CD14-positive monocyte (primary cell): ENCODE measurements at regions not wholly inside any gene's neighbourhood (a gene's known extent, or its start where the extent isn't known, plus 50 kb on each side); places are given as distances from the start of the nearest gene placed in this dataset.

ENCODE experiments used
- DNase-seq, 3 donors: peaks; one replicate each; pipeline ENCODE4 v3.0.0-alpha.2; 2011 to 2022
- H2AFZ ChIP-seq: 2 replicates; pipeline ENCODE4 v1.6.0; 2012; ENCODE audit warnings: mild to moderate bottlenecking, low read depth, low read length, inconsistent platforms; ENCODE audit not compliant: insufficient read depth, poor library complexity, severe bottlenecking
- H3K27ac ChIP-seq, 2 donors: 1 replicate in 1 of 2; 2 replicates in 1 of 2; pipeline ENCODE4 v1.5.1; 2012 to 2013; ENCODE audit warnings: low read length in 2 of 2, control low read depth in 1 of 2, inconsistent platforms in 1 of 2, low read depth in 1 of 2, mild to moderate bottlenecking in 1 of 2
- H3K27me3 ChIP-seq, 2 donors: one replicate each; pipeline versions ENCODE4 v1.6.0 to v1.6.1; 2011 to 2013; ENCODE audit warnings: low read length in 2 of 2; ENCODE audit not compliant: control insufficient read depth in 2 of 2, insufficient read depth in 2 of 2
- H3K36me3 ChIP-seq, 2 donors: replicated peaks in 1 of 2; 1 replicate in 1 of 2; 2 replicates in 1 of 2; pipeline versions ENCODE4 v1.5.1 to v1.6.1; 2012 to 2013; ENCODE audit warnings: low read length in 2 of 2, control low read depth in 1 of 2, inconsistent platforms in 1 of 2, mild to moderate bottlenecking in 1 of 2; ENCODE audit not compliant: insufficient read depth in 2 of 2, control insufficient read depth in 1 of 2
- H3K4me1 ChIP-seq, 2 donors: 1 replicate in 1 of 2; 2 replicates in 1 of 2; pipeline versions ENCODE4 v1.5.1 to v1.6.1; 2012 to 2013; ENCODE audit warnings: low read length in 2 of 2, control low read depth in 1 of 2, inconsistent platforms in 1 of 2, mild to moderate bottlenecking in 1 of 2, moderate library complexity in 1 of 2; ENCODE audit not compliant: insufficient read depth in 2 of 2, control insufficient read depth in 1 of 2
- H3K4me2 ChIP-seq: replicated peaks from 2 replicates; pipeline ENCODE3; 2012; ENCODE audit warnings: low read length, moderate library complexity, mild to moderate bottlenecking; ENCODE audit not compliant: poor library complexity, severe bottlenecking; ENCODE audit errors: extremely low read depth
- H3K4me3 ChIP-seq, 3 experiments: fragments of 200-600 bp in 1 of 3; sonication (generic) in 1 of 3; replicated peaks in 1 of 3; 1 replicate in 2 of 3; 2 replicates in 1 of 3; pipeline ENCODE4 v1.5.1; 2011 to 2013; ENCODE audit warnings: low read length in 3 of 3, mild to moderate bottlenecking in 3 of 3, control low read depth in 2 of 3, low read depth in 2 of 3, inconsistent platforms in 1 of 3, moderate library complexity in 1 of 3
- H3K79me2 ChIP-seq: 2 replicates; pipeline ENCODE4 v1.6.0; 2012; ENCODE audit warnings: mild to moderate bottlenecking, control low read depth, inconsistent platforms, low read length, moderate library complexity; ENCODE audit not compliant: insufficient read depth
- H3K9ac ChIP-seq: 2 replicates; pipeline ENCODE4 v1.6.0; 2017; ENCODE audit warnings: low read length, mild to moderate bottlenecking; ENCODE audit not compliant: insufficient read depth, poor library complexity, severe bottlenecking
- H3K9me3 ChIP-seq, 2 donors: replicated peaks in 1 of 2; 1 replicate in 1 of 2; 2 replicates in 1 of 2; pipeline versions ENCODE4 v1.5.1 to v1.6.1; 2012 to 2013; ENCODE audit warnings: low read length in 2 of 2, control low read depth in 1 of 2; ENCODE audit not compliant: control insufficient read depth in 1 of 2, insufficient read depth in 1 of 2
- H4K20me1 ChIP-seq: 2 replicates; pipeline ENCODE4 v1.6.0; 2012; ENCODE audit warnings: mild to moderate bottlenecking, low read length, control low read depth, moderate library complexity; ENCODE audit not compliant: insufficient read depth
- H3K27ac Mint-ChIP-seq, 7 donors: one replicate each; pipeline ENCODE4 v1.8.0; 2020; ENCODE audit warnings: mild to moderate bottlenecking in 7 of 7, mixed read lengths in 7 of 7, moderate library complexity in 6 of 7, inconsistent platforms in 2 of 7
- H3K27me3 Mint-ChIP-seq, 3 donors: one replicate each; pipeline ENCODE4 v1.8.0; 2021 to 2022; ENCODE audit warnings: low read depth in 3 of 3, mild to moderate bottlenecking in 3 of 3, mixed read lengths in 3 of 3, moderate library complexity in 3 of 3, inconsistent platforms in 1 of 3
- H3K36me3 Mint-ChIP-seq, 2 donors: one replicate each; pipeline ENCODE4 v1.8.0; 2020; ENCODE audit warnings: mixed read lengths in 2 of 2, inconsistent platforms in 1 of 2, mild to moderate bottlenecking in 1 of 2
- H3K4me1 Mint-ChIP-seq: one replicate; pipeline ENCODE4 v1.8.0; 2020; ENCODE audit warnings: mild to moderate bottlenecking, mixed read lengths
- H3K4me3 Mint-ChIP-seq, 2 donors: one replicate each; pipeline ENCODE4 v1.8.0; 2020; ENCODE audit warnings: mild to moderate bottlenecking in 2 of 2, mixed read lengths in 2 of 2, moderate library complexity in 1 of 2
- H3K9me3 Mint-ChIP-seq, 7 donors: one replicate each; pipeline ENCODE4 v1.8.0; 2020 to 2022; ENCODE audit warnings: mixed read lengths in 7 of 7, mild to moderate bottlenecking in 6 of 7, moderate library complexity in 6 of 7, inconsistent platforms in 2 of 7
- CTCF ChIP-seq: fragments of 200-600 bp; IDR thresholded peaks from one replicate; pipeline ENCODE4 v1.8.0; 2022; ENCODE audit warnings: antibody characterized with exemption, mild to moderate bottlenecking
- WGBS: methylation state at CpG from one replicate; pipeline ENCODE4 v1.1.5; 2013; ENCODE audit warnings: missing lambda C conversion rate; ENCODE audit not compliant: insufficient coverage; 5-methylcytosine and 5-hydroxymethylcytosine counted together
- intact Hi-C, 2 donors: fragments of 100-400 bp; cut with micrococcal nuclease; formaldehyde crosslinking; loops; one replicate each; pipeline versions ENCODE4 v1.15.0 to v1.15.1; 2023

DNA sequence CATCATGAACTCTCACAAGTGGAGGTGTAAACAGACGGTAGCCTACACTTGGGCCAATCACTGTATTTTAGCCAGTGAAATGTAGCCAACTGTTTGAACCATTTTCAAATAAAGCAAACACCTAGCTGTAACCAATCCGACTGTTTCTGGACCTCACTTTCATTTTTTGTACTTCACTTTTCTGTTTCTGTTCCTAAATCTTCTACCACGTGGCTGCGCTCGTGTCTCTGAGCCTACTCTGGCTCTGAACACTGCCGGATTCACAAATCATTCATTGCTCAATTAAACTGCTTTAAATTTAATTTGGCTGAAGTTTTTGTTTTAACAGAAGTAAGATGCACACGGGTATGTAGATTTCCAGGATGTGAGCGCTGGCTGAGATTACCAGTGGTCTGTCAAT lies 319.1 kb downstream of the RAPGEF2 start:
- peaks cover 0 to 13% of the 10 kb centered on the region in 2 donors for H3K9me3 ChIP-seq
- no peaks in the 10 kb centered on the region for H3K36me3 ChIP-seq
- no peak for TF ChIP-seq CTCF
- Mint-ChIP-seq H3K4me3 (peak overlapping the region in 1 of 2 donors; percentile 65), H3K27me3 (peaks cover 0 to 5% (median 0%) of the 10 kb centered on the region in 3 donors), H3K9me3 (peaks cover 2 to 15% (median 8%) of the 10 kb centered on the region in 7 donors), H3K27ac (no peak overlapping the region), H3K36me3 (no peaks in the 10 kb centered on the region), H3K4me1 (peaks cover 12% of the 10 kb centered on the region)
- peaks cover 3 to 10% of the 10 kb centered on the region in 2 donors for H3K4me1 ChIP-seq
- H3K4me3 ChIP-seq, result peak overlapping the region in 1 of 3 experiments; percentile 19
- intact Hi-C loops, result no loop called here
- no peaks in the 10 kb centered on the region for H4K20me1 ChIP-seq
- H3K27ac ChIP-seq, result peak overlapping the region in 1 of 2 donors; percentile 49
- H3K9ac ChIP-seq, result no peak overlapping the region
- H3K27me3 ChIP-seq, result no peaks in the 10 kb centered on the region
- no peaks in the 10 kb centered on the region for H3K79me2 ChIP-seq
- H2AFZ ChIP-seq, result peak overlapping the region; percentile 52
- DNase-seq, result peak in 2 of 3 donors; percentile 6 to 9
- 48% methylated on average over 7 of the region's 8 CpGs for WGBS
- peak overlapping the region; percentile 40 for H3K4me2 ChIP-seq

DNA sequence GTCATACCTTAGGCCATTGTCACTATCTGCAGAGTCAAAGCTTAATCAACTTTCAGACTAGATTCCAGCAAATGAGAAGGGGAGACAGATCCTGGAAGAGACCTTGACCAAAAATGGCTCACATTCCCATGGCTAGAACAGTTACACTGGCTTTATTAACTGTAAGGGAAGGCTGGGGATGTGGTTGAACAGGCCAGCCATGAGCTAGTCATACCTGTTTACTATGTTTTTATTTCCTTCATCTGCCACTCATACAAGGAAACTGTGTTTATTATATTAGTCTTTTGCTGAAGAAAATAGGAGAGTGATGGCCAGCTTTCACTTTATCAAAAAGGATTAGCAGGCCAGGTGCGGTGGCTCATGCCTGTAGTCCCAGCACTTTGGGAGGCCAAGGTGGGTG lies 319.7 kb downstream of the RAPGEF2 start:
- TF ChIP-seq CTCF, result no peak
- Histone ChIP-seq H3K9ac (no peak overlapping the region), H3K27ac (no peak overlapping the region), H4K20me1 (no peaks in the 10 kb centered on the region), H3K9me3 (peaks cover 0 to 13% of the 10 kb centered on the region in 2 donors), H3K4me2 (no peak overlapping the region), H3K79me2 (no peaks in the 10 kb centered on the region), H2AFZ (peak overlapping the region; percentile 52), H3K27me3 (no peaks in the 10 kb centered on the region), H3K4me3 (no peak overlapping the region), H3K36me3 (no peaks in the 10 kb centered on the region), H3K4me1 (peaks cover 3 to 10% of the 10 kb centered on the region in 2 donors)
- H3K36me3 Mint-ChIP-seq, result no peaks in the 10 kb centered on the region
- no peak for DNase-seq
- no peak overlapping the region for H3K27ac Mint-ChIP-seq
- peaks cover 2 to 15% (median 8%) of the 10 kb centered on the region in 7 donors for H3K9me3 Mint-ChIP-seq
- intact Hi-C loops, result no loop called here
- no peak overlapping the region for H3K4me3 Mint-ChIP-seq
- H3K27me3 Mint-ChIP-seq, result peaks cover 0 to 5% (median 0%) of the 10 kb centered on the region in 3 donors
- H3K4me1 Mint-ChIP-seq, result peaks cover 12% of the 10 kb centered on the region
- WGBS, result no CpG with 5 or more reads among the region's 1 CpG
